ENCODE measurements at regions not wholly inside any gene's neighbourhood (a gene's known extent, or its start where the extent isn't known, plus 50 kb on each side); places are given as distances from the start of the nearest gene placed in this dataset.
"Not testable (repeated sequence)": the region's sequence is repeated elsewhere in the genome, so short reads cannot be mapped to it uniquely, and the experiment has no call there.

DNA sequence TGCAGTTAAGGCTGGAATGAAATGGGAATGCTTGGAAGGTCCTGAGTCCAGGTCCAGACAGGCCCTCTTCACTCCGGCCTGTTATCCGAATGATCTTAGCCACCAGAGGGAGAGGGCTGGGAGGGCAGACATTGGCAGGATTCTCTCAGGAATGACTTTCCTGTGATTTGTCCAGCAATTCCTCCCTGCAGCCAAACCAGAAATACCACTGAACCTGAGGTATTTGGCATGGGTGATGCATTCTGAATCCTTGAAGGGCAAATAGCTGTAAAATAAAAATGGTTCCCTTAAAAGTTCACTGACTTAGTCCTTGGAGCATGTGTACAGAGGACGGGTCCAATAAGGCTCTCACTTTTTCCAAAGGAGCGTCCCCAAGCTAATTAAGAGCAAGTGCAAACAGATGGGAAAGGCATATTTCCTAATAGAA is 77.5 kb upstream of the HABP2 start:
- no peak for DNase-seq

DNA sequence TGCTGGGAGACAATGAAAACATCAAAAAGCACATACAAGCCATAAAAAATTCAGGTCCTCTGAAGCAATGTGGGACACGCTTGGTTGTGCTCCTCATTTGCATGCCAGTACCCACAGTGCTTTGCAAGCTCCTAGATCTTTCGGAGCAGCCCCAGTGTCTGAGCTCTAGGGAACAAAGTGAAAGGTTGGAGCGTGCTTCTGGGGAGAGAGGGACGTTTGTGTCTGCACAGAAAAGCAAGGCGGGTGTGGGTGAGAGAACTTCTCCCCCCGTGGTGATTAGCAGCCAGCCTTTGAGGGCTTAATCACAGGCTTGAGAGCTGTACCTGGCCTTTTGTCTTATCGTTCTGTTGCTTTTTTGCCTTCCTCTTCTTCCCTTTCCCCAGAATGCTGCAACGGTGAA is 76.7 kb upstream of the HABP2 start:
- no peak for DNase-seq

DNA sequence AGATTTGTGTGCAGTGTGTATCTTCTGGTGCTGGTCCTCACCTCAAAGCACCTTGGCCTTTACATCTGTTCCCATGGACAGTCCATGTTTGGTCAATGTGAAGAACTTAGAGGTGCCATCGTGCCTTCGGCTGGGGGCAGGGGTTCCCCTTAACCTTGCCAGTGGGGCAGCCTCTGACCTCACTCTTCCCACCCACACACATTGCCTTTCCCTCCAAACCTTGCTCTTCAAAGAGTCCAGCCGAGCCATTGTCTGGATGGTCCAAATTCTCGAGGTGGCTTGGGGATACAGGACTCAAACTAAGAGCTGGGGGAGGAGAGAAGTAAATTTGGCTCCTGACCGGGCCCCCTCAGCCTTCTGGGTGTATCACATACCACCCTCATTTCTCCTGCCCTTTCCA is 76.2 kb upstream of the HABP2 start:
- no peak for DNase-seq

DNA sequence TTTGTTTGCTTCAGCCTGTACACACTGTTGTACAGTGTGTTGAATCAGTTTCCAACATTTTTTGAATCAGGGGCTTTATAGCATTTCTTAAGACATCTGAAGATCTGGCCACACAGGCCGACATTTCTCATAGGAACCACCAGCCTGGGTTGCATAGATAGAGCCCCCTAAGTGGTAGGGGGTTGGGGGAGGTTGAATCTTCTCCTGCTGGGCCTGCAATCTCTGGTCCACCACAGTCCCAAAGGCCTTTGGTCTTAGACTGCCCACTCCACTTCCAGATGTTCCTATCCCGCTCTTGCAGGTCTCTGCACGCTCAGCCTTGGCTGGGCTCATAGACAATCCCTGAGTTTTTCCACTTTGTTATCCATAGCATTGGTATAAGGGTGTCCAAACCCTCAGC is 75.4 kb upstream of the HABP2 start:
- no peak for DNase-seq

DNA sequence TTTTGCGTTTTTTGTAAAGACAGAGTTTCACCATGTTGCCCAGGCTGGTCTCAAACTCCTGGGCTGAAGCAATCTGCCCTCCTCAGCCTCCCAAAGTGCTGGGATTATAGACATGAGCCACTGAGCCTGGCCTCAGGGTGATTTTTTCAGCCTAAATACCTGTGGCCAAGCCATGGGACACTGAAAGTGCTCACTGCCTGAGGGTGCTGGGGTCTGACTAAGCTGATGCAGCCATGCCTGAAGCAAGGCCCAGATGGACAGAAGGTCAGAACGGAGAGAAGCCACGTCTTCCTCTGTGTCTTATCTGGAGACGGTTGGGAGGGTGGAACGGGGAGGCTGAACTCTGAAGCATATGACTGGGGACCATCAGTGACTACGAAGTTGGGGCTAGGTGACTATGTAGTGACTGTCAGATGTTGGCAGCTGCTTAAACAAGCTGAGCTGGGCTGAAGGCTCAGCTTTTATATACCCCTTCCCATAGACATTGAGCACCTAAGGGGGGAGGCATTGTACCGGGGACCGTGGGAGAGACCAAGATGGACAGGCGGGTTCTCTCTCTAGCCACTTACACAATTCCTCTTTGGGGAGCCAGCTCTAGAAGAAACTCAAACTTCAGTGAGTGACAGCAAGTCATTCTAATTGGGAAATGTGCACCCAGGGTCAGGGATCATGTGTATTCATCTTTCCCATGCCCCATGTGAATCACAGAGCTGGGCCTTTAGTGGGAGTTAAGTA is 73.3 kb upstream of the HABP2 start:
- DNase-seq = no peak

DNA sequence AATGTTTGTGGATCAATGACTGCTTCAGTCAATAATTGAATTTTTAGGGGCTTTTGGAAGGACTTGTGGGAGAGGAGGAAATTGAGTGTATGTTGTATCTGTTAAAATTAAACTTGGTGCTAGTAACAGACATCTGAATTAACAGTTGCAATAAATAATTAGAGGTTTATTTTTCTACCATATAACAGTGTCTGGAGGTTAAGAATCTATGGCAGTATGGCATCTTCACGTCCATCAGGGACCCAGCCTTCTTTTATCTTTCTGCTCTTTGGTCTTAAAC is 72.8 kb upstream of the HABP2 start:
- no peak for DNase-seq

DNA sequence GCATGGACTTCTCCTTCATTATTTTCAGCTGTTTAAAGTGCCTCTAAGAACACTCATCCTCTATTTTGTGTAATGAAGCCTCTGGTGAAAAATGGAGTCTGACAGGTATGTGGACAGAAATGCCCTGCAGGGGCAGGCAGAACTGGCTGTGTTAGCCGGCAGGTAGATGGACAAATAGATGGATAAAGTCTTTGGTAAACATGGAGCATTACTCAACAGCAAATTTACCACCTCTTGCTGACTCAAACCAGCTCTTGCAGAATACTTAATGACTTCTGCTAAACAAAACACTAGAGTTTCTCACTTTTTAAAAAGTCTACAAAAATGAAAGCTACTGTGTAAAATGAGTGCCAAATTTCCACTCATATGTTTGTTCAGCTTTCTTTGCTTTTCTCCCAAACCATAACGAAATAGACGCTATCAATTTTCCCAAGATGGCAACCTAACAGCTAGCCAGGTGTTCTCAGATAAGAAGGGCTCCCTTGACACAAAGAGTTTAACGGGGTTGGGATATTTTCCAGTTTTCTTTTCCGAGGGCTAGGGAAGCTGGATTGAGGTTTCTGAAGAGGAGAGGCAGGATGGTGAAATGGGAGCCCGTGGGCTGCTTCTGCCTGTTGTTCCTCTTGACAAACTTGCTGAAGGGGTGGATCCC is 71.9 kb upstream of the HABP2 start:
- DNase-seq = no peak

DNA sequence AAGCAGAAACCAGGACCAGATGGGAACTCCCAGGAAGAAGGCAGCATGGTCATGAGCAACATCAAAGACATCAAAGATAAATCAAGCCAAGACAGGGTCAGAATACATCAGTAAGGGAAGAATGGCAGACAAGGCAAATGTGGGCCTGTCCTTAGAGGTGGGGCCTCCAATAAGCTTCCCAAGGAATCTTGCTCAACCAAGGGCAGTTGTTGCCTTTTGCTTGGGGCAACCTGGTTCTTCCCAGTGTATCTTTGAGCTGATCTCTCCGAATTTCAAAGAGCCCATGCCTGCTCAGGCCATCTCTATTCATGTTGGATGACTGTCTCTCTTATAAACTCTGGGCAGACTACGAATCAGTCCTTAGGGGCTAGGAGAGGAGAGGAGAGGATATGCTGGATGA is 68.4 kb upstream of the HABP2 start:
- DNase-seq = no peak

DNA sequence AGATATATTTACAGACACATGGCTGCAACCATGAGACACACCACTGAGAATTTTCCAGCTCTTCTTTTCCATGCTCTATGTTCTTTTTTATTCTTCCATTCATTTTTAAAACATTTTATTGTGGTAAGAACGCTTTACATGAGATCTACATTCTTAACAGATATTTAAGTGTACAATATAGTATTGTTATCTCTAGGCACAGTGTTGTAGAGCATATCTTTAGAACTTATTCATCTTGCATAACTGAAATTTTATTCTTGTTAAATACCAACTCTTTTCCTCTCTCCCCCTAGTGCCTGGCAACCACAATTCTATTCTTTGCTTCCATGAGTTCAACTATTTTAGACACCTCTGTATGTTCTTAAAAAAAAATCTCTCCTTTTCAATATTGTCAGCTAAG is 67.1 kb upstream of the HABP2 start:
- DNase-seq = no peak

DNA sequence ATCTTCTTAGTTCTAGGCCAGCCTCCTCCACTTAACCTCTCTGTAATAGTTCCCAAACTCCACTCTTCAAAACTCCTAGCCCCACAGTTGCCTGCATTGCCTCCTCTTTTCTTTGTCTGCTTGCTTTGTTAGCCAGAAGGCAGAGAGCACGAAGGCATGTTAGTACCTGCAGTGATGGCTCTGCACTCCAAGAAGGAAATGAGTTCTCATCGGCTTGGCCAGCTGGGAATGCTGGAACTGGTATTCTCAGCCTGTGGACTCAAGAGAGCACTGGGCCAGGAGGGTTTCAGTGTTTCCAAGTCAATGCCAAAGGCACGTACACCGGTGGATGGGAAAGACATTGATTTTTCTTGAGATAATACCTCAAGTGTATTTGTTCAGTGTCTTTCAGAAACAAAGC is 66.3 kb upstream of the HABP2 start:
- DNase-seq = no peak

DNA sequence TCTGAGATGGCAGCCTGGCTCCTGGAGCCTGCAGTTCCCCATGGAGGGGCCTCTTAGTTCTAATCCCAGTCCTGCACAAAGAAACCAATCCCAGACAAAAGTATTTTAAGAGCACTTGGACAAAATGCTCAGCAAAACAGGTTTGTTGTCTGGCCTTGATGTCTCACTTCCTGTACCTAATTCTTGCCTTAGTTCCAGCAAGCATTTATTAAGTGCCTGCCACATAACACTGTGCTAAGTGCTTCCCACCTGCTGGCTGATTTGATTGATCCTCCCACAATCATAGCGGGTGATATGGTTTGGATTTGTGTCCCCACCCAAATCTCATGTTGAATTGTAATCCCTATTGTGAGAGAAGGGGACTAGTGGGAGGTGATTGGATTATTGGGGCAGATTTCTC is 65.7 kb upstream of the HABP2 start:
- no peak for DNase-seq

DNA sequence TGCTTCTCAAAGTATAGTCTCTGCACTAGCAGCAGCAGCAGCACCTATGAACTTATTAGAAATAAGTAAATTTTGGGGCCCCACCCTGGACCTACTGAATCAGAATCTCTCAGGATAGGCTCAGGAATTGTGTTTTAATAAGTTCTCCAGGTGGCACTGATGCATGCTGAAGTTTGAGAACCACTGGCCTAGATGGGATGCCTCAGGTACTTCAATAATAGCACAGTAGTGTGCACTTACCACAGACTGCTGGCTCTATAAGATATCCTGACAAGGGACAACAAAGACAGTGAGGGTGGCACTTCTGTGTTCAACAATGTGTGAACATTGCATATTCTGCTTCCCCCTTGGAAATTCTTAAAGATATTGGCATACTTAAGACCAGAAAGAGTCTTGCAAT is 64.7 kb upstream of the HABP2 start:
- DNase-seq = no peak

DNA sequence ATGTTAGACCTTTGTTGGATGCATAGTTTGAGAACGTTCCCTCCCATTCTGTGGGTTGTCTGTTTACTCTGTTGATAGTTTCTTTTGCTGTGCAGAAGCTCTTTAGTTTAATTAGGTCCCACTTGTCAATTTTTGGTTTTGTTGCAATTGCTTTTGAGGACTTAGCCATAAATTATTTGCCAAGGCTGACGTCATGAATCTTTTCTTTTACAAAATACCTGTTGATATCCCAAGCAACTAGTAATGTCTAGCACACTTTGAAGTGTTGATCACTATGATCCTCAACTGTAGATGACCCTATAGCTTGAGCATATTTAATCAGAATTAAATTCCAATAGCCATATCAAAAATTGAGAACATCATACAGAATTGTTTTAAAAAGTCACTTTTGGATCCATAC is 63.3 kb upstream of the HABP2 start:
- DNase-seq = not testable (repeated sequence)

DNA sequence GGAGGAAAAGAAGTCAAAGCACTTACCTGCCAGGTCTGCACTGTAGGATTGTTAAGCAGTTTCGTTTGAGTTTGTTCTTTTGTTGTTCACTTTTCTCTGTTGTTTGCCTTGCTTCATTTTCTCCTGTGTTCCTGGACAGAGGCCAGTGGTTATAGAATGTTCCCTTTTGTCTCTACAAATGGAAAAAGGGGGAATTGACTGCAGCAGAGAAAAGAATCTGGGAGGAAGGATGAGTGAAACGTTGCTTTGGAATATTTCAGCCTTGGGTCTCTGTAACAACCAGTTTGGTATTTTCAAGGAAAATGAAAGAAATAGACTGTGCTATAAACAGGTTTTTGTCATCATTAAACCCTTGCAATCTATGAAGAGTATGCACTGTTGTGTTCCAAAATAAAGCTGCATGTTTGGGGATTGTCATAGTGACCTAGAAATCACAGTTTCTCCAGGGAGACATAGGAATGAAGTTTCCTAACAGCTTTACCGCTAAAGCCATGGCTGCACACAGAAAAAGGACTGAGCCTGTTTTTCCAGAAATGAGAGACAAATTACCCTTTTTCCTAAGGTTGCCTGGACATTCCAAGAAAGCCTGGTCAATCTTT is 60.8 kb upstream of the HABP2 start:
- DNase-seq = no peak

DNA sequence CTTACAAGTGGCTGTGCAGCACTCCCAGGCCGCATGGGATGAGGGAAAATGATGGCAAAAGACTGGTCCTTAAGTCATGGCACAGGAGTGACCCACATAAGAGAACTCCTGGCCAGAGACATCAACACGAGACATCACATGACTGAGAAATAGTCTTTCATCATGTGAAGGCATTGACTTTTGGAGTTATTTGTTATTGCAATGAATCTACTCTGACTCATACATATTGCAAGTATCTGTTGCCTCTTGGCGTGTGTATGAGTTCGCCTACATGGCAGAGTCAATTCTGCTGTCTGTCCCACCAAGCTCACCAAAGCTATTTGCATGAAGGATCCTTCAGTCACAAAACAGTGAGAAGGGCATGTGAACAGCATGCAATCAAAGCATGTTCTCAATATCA is 59.7 kb upstream of the HABP2 start:
- no peak for DNase-seq

DNA sequence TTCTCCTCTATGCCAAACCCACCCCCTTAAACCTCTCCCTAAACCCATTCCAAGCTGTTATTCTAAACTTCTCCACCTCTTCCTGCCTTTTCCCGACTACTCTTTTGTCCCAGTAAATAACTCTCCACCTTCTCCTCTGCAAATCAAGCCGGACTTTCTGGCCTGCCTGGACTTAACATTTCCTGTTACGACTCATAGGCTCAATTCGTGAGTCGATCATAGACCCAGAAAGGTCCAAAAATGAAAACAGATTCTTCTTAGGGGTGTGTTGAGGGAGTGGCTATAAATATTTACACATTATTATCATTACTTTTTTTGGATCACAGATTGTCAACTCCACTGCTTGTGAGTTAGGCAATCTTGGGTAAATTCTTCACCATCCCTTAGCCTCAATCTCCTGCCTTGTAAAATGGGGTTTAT is 59.0 kb upstream of the HABP2 start:
- no peak for DNase-seq

DNA sequence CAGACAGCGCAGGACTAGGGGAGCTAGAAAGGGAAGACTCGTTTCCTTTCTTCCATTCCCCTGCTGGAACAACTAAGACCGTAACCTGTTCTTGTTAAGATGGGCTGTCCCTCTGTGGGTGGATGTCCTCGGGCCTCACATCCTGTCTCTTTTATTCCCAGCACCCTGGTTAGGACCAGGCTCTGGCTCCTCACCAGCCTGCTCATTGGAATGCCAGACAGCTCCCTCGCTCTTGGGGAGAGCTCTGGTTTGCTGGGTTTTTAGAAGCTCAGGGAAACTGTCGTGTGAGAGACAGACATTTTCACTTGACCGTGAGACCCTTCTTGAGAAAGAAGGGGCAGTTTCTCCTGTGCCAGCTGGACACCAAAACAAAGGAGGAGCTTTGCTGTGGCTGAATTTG is 58.1 kb upstream of the HABP2 start:
- DNase-seq = no peak

DNA sequence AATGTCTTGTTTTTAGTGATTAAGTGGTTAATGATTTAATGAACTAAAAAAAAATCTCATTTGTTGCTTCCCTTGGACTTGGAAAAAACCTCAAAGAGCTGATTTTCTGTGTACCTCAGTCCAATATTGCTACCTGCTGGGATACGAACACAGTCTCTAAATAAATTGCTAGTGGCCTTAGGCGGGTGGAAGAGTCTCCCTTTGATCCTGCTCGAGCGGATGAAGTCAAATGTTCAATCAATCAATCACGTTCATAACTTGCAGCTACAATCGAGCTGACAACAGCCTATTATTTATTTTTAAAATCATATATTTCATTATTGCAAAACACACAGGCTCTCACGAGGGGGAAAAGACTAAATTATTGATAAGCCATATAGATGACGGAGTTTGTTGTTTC is 57.3 kb upstream of the HABP2 start:
- no peak for DNase-seq

DNA sequence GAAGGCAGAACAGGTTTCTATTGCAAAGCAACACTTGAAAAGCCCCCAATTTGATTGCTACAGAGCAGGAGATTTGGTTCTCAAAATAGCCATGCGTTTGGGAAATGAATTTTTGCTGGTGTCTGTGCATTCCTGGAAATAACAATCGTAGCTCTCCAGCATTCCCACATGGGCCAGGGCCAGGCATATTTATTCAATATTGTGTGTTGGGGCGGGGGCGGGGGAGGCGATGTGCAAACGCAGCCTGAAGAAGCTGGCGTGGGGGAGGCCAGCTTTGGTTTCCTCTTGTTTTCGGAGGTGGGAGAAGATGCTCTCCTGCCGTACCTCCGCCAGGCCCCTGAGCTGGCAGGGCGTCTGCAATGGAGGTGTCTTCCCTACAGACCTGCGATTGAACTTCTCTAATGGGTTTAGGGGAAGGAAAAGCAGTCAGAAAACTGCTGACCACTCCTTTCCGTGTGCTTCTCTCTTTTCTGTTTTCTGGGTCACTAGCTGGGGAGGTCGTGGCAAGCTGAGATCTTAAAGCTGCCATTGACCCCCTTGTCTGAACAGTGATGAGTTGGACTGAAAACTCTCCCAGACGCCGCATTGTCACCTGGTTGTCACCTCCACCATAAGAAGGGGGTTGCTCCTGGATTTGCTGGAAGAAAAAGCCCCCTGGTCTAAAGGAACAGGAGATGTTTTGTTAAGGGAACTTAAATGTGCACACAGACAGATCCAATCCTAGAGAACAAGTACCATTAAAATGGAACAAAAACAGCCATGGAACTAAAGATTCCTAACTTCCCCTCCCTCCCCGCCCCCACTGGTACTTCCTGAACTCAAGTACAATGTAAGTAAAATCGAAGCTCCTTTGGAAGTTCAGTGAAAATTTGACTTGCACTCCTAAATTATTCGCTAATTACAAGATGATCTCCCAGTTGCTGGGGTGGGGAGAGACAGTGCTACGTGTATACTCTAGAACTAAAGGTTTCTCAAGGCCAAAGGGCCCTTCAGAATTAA is 56.4 kb upstream of the HABP2 start:
- no peak for DNase-seq

DNA sequence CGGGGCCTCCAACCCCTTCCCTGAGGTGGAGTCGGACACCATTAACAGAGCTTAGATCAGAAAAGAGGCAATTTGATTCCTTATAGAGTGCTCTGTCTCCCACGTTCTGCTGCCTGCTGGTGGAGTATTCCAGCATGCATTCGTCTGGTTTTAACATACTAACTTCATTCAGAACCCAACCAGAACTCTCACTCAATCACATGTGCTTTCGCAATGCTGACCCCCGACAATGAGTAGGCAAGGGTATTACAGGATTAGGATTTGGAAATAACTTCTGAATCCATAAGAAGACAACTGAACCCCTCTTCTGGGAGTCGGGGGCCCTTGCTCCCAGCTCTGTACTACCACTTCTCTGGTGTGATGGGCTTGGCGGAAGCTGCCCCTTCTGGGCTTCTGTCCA is 55.7 kb upstream of the HABP2 start:
- DNase-seq = no peak

DNA sequence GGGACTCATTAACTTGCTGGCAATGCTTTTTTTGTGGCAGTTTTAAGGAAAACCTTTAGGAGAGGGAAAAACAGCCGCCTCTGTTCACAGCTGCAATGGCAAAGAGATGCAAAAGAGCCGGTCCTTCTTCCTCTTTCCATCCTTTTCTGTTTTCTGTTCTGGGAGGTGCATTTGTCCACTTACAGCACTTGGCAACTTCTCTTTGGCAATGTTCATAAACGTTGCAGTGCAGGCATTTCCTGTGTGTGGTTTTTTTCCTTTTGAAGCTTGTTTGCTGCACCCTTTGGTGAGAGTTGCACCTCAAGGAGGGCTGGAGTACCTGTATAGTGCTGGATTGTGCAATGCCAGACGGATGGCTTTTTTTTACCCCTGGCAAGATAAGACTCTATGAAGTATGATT is 53.9 kb upstream of the HABP2 start:
- no peak for DNase-seq

DNA sequence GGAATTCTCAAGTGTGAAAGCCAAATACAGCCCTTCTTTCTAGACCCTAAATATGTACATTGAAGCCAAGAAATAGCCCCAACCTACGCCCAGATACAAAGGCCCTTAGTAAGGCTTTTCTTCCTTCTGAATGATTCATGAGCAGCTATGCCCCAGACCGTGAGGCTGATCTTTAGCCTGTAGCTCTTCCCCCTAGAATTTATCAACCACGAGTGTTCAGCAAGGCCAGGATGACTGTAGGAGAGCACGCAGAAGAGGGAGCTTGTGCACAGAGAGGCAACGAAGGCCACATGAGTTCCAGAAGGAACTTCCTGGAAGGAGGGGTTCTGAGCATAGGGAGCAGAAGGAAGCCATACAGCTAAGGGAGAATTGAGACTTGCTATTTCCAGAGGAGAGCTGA is 53.0 kb upstream of the HABP2 start:
- no peak for DNase-seq

DNA sequence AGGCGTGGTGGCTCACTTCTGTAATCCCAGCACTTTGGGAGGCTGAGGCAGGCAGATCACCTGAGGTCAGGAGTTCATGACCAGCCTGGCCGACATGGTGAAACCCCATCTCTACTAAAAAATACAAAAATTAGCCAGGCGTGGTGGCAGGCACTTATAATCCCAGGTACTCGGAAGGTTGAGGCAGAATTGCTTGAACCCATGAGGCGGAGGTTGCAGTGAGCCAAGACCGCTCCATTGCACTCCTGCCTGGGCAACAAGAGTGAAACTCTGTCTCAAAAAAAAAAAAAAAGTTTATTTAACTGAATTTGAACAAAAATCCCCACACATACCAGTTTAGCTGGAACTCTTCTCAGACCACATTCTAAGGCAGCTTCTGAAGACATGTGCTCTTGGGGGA is 51.8 kb upstream of the HABP2 start:
- DNase-seq = not testable (repeated sequence)

Measured in NCI-H524 treated with DMSO at 0.1 percent for 48 hours (cell line).